Tibial artery (tissue), 4 donors: ENCODE measurements at regions not wholly inside any gene's neighbourhood (a gene's known extent, or its start where the extent isn't known, plus 50 kb on each side); places are given as distances from the start of the nearest gene placed in this dataset.

Experiments used
- DNase-seq, 2 donors: peaks; one replicate each; pipeline ENCODE4 v3.0.0-alpha.2; 2019
- H3K27ac ChIP-seq, 2 donors: fragments of 200-600 bp; sonication (generic) in 1 of 2; 1 replicate in 1 of 2; 2 replicates in 1 of 2; pipeline ENCODE4 v1.5.1; 2018 to 2019; ENCODE audit warnings: mild to moderate bottlenecking in 1 of 2
- H3K27me3 ChIP-seq, 2 donors: fragments of 200-600 bp; sonication (generic) in 1 of 2; one replicate each; pipeline versions ENCODE4 v1.5.1 to v1.6.0; 2016 to 2019
- H3K36me3 ChIP-seq, 3 donors: fragments of 200-600 bp; sonication (generic) in 2 of 3; one replicate each; pipeline ENCODE4 v1.5.1; 2016 to 2019; ENCODE audit warnings: mild to moderate bottlenecking in 2 of 3
- H3K4me1 ChIP-seq, 4 donors: fragments of 200-600 bp; sonication (generic) in 2 of 4; 1 replicate in 3 of 4; 2 replicates in 1 of 4; pipeline ENCODE4 v1.5.1; 2016 to 2019
- H3K4me3 ChIP-seq, 2 donors: fragments of 200-600 bp; sonication (generic) in 1 of 2; 1 replicate in 1 of 2; 2 replicates in 1 of 2; pipeline ENCODE4 v1.5.1; 2018 to 2019; ENCODE audit warnings: mild to moderate bottlenecking in 2 of 2
- H3K9me3 ChIP-seq, 3 donors: fragments of 200-600 bp; sonication (generic) in 1 of 3; one replicate each; pipeline ENCODE4 v1.5.1; 2016 to 2019
- CTCF ChIP-seq, 2 experiments: fragments of 200-600 bp in 1 of 2; fragments of 450-650 bp in 1 of 2; IDR thresholded peaks; one replicate each; pipeline ENCODE4 v1.5.1; 2017 to 2019; ENCODE audit warnings: antibody characterized with exemption in 2 of 2, mild to moderate bottlenecking in 1 of 2, moderate library complexity in 1 of 2
- intact Hi-C: fragments of 100-400 bp; cut with DNase I; formaldehyde crosslinking; loops from one replicate; pipeline ENCODE4 v1.15.0; 2023; ENCODE audit warnings: low total_unique reads

GRCh38 chr20:12040261-12040660, 122.6 kb downstream of the BTBD3 start:
- Histone ChIP-seq H3K36me3 (no peaks in the 10 kb centered on the region), H3K9me3 (no peaks in the 10 kb centered on the region), H3K27ac (no peak overlapping the region), H3K4me1 (no peaks in the 10 kb centered on the region), H3K4me3 (no peak overlapping the region), H3K27me3 (no peaks in the 10 kb centered on the region)
- intact Hi-C loops, result no loop called here
- no peak for TF ChIP-seq CTCF (IDR thresholded peaks at IDR 0.05)
- no peak for DNase-seq

GRCh38 chr20:12044969-12045368, 127.3 kb downstream of the BTBD3 start:
- no peak overlapping the region for H3K27ac ChIP-seq
- no peaks in the 10 kb centered on the region for H3K4me1 ChIP-seq
- intact Hi-C loops, result no loop called here
- H3K36me3 ChIP-seq, result no peaks in the 10 kb centered on the region
- no peaks in the 10 kb centered on the region for H3K9me3 ChIP-seq
- H3K4me3 ChIP-seq, result no peak overlapping the region
- no peak for TF ChIP-seq CTCF (IDR thresholded peaks at IDR 0.05)
- DNase-seq, result no peak
- no peaks in the 10 kb centered on the region for H3K27me3 ChIP-seq

- TF ChIP-seq CTCF (IDR thresholded peaks at IDR 0.05), result no peak
- Histone ChIP-seq H3K36me3 (no peaks in the 10 kb centered on the region), H3K9me3 (no peaks in the 10 kb centered on the region), H3K27ac (no peak overlapping the region), H3K4me3 (no peak overlapping the region), H3K27me3 (no peaks in the 10 kb centered on the region), H3K4me1 (no peaks in the 10 kb centered on the region)
- no peak for DNase-seq
- intact Hi-C loops, result no loop called here
Observed at GRCh38 chr20:12047838-12048432, 130.2 kb downstream of the BTBD3 start.

- no peaks in the 10 kb centered on the region for H3K9me3 ChIP-seq
- no peaks in the 10 kb centered on the region for H3K27me3 ChIP-seq
- H3K36me3 ChIP-seq, result no peaks in the 10 kb centered on the region
- TF ChIP-seq CTCF (IDR thresholded peaks at IDR 0.05), result no peak
- intact Hi-C loops, result no loop called here
- no peak overlapping the region for H3K4me3 ChIP-seq
- DNase-seq, result no peak
- no peak overlapping the region for H3K27ac ChIP-seq
- no peaks in the 10 kb centered on the region for H3K4me1 ChIP-seq
Observed at GRCh38 chr20:12049125-12049524, 131.4 kb downstream of the BTBD3 start.

- Histone ChIP-seq H3K27ac (no peak overlapping the region), H3K4me3 (no peak overlapping the region), H3K36me3 (no peaks in the 10 kb centered on the region), H3K9me3 (no peaks in the 10 kb centered on the region), H3K4me1 (no peaks in the 10 kb centered on the region), H3K27me3 (no peaks in the 10 kb centered on the region)
- no peak for DNase-seq
- intact Hi-C loops, result no loop called here
- TF ChIP-seq CTCF (IDR thresholded peaks at IDR 0.05), result no peak
Observed at GRCh38 chr20:12051206-12052163, 133.8 kb downstream of the BTBD3 start.
